ENCODE measurements at regions not wholly inside any gene's neighbourhood (a gene's known extent, or its start where the extent isn't known, plus 50 kb on each side); places are given as distances from the start of the nearest gene placed in this dataset.

DNA sequence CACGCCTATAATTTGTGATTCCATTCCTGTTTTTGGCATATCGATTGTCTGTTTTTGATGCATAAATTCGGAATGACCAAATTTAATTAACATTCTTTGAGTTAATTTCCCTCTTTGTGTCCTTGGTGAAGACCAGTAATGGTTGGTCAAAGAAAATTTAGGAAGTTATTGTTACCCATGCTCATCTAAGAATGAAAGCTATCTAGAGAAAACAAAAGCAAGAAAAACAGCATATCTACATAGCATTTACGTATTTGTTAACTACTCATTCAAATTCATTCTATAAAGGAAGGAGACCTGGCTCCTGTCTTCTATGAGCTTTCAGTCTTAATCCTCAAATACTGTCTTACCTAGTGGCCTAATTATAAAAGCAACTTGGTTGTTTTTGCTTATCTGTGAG lies 59.2 kb upstream of the CHST9 start:
- Histone ChIP-seq H3K36me3 (ENCODE audit: control insufficient read depth, insufficient read depth, low read length) (no peaks in the 10 kb centered on the region), H3K9ac (ENCODE audit: low read depth, low read length) (no peak overlapping the region), H2BK15ac (ENCODE audit: low read depth, low read length) (no peak overlapping the region), H3K14ac (replicated peaks; ENCODE audit: low read depth, low read length) (no peak overlapping the region), H3K23ac (ENCODE audit: low read depth, low read length) (no peak overlapping the region), H2BK20ac (ENCODE audit: low read depth, low read length) (no peak overlapping the region), H3K56ac (ENCODE audit: extremely low read depth, insufficient read depth, low read length) (no peak overlapping the region), H3K27me3 (ENCODE audit: control insufficient read depth, insufficient read depth, low read length) (no peaks in the 10 kb centered on the region), H2AFZ (replicated peaks; ENCODE audit: low read length, poor library complexity) (no peak overlapping the region), H4K8ac (ENCODE audit: low read depth in 2 of 2, low read length in 2 of 2) (no peak overlapping the region), H2BK120ac (ENCODE audit: low read depth, low read length) (no peak overlapping the region), H3K4me2 (ENCODE audit: low read depth, low read length) (no peak overlapping the region), H3K4me1 (ENCODE audit: control insufficient read depth, insufficient read depth, low read length) (no peaks in the 10 kb centered on the region), H3K4me3 (ENCODE audit: insufficient read depth, low read depth, low read length) (no peak overlapping the region), H2AK5ac (ENCODE audit: low read depth, low read length) (no peak overlapping the region), H2BK5ac (ENCODE audit: low read depth, low read length, poor library complexity, severe bottlenecking) (no peak overlapping the region), H3K79me1 (ENCODE audit: low read depth in 1 of 2, low read length in 2 of 2) (no peaks in the 10 kb centered on the region), H3K27ac (ENCODE audit: insufficient read depth, low read length) (no peak overlapping the region), H4K5ac (ENCODE audit: low read depth, low read length) (no peak overlapping the region), H3K18ac (ENCODE audit: low read depth, low read length) (no peak overlapping the region), H3K9me3 (ENCODE audit: control insufficient read depth, insufficient read depth, low read length) (no peaks in the 10 kb centered on the region), H3K4ac (ENCODE audit: low read depth, low read length) (no peak overlapping the region), H4K91ac (ENCODE audit: insufficient read depth, low read depth, low read length) (no peak overlapping the region), H2AK9ac (replicated peaks; ENCODE audit: low read depth, low read length, poor library complexity) (no peak overlapping the region), H3K9me1 (ENCODE audit: insufficient read depth, low read length) (no peaks in the 10 kb centered on the region), H4K20me1 (ENCODE audit: insufficient read depth, low read length) (no peaks in the 10 kb centered on the region)
- ATAC-seq (ENCODE audit: low read depth) (no peak), DNase-seq (no peak)
- POLR2A ChIA-PET (ENCODE audit: unreplicated experiment): no interaction called here
- intact Hi-C loops (cut with micrococcal nuclease) (no loop called here), dilution Hi-C loops (cut with HindIII; ENCODE audit: low sequenced_read_pairs, unreplicated experiment) (no loop called here), in situ Hi-C loops (cut with MboI; ENCODE audit: low sequenced_read_pairs) (no loop called here)
- no CpG with 5 or more reads among the region's 4 CpGs for WGBS, 2 experiments (ENCODE audit: extremely low coverage in 2 of 2, insufficient read length in 1 of 2)
- TF ChIP-seq BHLHE40 (IDR thresholded peaks at IDR 0.05; ENCODE audit: low read depth, low read length): no peak
- TF ChIP-seq, protein P1, sequence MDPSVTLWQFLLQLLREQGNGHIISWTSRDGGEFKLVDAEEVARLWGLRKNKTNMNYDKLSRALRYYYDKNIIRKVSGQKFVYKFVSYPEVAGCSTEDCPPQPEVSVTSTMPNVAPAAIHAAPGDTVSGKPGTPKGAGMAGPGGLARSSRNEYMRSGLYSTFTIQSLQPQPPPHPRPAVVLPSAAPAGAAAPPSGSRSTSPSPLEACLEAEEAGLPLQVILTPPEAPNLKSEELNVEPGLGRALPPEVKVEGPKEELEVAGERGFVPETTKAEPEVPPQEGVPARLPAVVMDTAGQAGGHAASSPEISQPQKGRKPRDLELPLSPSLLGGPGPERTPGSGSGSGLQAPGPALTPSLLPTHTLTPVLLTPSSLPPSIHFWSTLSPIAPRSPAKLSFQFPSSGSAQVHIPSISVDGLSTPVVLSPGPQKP (IDR thresholded peaks at IDR 0.05; ENCODE audit: borderline replicate concordance, low read depth, low read length): no peak
- TF ChIP-seq RCOR1 (IDR thresholded peaks at IDR 0.05; ENCODE audit: insufficient replicate concordance, low read length): no peak
- no peak for TF ChIP-seq CEBPB (IDR thresholded peaks at IDR 0.05; ENCODE audit: low read depth, low read length)
- no peak for TF ChIP-seq CHD1 (IDR thresholded peaks at IDR 0.05; ENCODE audit: low read depth, low read length)
- TF ChIP-seq MAZ (IDR thresholded peaks at IDR 0.05; ENCODE audit: borderline replicate concordance, low read depth, low read length): no peak
- no peak for TF ChIP-seq MXI1 (IDR thresholded peaks at IDR 0.05; ENCODE audit: borderline replicate concordance, low read depth, low read length)
- TF ChIP-seq, protein P2, sequence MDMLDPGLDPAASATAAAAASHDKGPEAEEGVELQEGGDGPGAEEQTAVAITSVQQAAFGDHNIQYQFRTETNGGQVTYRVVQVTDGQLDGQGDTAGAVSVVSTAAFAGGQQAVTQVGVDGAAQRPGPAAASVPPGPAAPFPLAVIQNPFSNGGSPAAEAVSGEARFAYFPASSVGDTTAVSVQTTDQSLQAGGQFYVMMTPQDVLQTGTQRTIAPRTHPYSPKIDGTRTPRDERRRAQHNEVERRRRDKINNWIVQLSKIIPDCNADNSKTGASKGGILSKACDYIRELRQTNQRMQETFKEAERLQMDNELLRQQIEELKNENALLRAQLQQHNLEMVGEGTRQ (IDR thresholded peaks at IDR 0.05; ENCODE audit: low read depth, low read length): no peak
- TF ChIP-seq POLR2A (IDR thresholded peaks at IDR 0.05; ENCODE audit: low read depth, low read length): no peak
- TF ChIP-seq MAFK (IDR thresholded peaks at IDR 0.05; ENCODE audit: low read depth, low read length): no peak
- no peak for TF ChIP-seq NFE2L2 (IDR thresholded peaks at IDR 0.05; ENCODE audit: low read depth, low read length)
- no peak for TF ChIP-seq RFX5 (IDR thresholded peaks at IDR 0.05; ENCODE audit: low read depth, low read length)
- TF ChIP-seq RAD21 (IDR thresholded peaks at IDR 0.05; ENCODE audit: low read length): no peak
- TF ChIP-seq, protein P3, sequence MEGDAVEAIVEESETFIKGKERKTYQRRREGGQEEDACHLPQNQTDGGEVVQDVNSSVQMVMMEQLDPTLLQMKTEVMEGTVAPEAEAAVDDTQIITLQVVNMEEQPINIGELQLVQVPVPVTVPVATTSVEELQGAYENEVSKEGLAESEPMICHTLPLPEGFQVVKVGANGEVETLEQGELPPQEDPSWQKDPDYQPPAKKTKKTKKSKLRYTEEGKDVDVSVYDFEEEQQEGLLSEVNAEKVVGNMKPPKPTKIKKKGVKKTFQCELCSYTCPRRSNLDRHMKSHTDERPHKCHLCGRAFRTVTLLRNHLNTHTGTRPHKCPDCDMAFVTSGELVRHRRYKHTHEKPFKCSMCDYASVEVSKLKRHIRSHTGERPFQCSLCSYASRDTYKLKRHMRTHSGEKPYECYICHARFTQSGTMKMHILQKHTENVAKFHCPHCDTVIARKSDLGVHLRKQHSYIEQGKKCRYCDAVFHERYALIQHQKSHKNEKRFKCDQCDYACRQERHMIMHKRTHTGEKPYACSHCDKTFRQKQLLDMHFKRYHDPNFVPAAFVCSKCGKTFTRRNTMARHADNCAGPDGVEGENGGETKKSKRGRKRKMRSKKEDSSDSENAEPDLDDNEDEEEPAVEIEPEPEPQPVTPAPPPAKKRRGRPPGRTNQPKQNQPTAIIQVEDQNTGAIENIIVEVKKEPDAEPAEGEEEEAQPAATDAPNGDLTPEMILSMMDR (conservative IDR thresholded peaks at IDR 0.05; ENCODE audit: low read depth, low read length): no peak
- TF ChIP-seq SMC3 (IDR thresholded peaks at IDR 0.05; ENCODE audit: low read depth, low read length): no peak
- TF ChIP-seq FOS (IDR thresholded peaks at IDR 0.05; ENCODE audit: low read depth, low read length): no peak
- CTCF ChIA-PET: no interaction called here
- no TSS peak for BruUV-seq (replicated peaks)
